ENCODE measurements at regions not wholly inside any gene's neighbourhood (a gene's known extent, or its start where the extent isn't known, plus 50 kb on each side); places are given as distances from the start of the nearest gene placed in this dataset.

DNA sequence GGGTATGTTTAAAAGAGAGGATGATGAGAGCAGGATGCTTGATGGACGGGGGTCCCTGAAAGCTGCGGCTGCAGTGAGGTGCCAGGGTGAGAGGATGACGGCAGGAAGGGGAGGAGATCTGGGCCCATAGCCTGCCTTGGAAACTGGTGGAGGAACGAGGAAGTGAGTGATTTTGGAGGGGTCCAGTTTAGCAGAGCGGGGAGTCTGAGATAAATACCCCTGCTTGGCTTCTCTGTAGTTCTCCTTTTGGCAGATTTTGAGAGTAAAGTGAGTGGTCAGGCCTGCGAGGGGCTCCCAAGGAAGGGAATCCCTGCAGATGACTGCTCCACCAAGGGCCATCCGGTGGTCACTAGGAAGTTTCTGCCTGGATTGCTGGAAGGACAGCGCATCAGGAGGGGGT lies 98.5 kb upstream of the PTCH1 start:
- no peak overlapping the region for H3K4me3 Mint-ChIP-seq
- intact Hi-C loops (cut with micrococcal nuclease): no loop called here
- H2AFZ ChIP-seq (ENCODE audit: insufficient read depth, low read depth, low read length, poor library complexity, severe bottlenecking): no peak overlapping the region

GRCh38 chr9:95613670-95614069 lies 96.9 kb upstream of the PTCH1 start:
- no peak overlapping the region for H3K27ac Mint-ChIP-seq
- no peak for TF ChIP-seq EZH2 (IDR thresholded peaks at IDR 0.05; ENCODE audit: borderline replicate concordance, insufficient read depth, low read depth, low read length, poor library complexity, severe bottlenecking)
- TF ChIP-seq, protein P1, sequence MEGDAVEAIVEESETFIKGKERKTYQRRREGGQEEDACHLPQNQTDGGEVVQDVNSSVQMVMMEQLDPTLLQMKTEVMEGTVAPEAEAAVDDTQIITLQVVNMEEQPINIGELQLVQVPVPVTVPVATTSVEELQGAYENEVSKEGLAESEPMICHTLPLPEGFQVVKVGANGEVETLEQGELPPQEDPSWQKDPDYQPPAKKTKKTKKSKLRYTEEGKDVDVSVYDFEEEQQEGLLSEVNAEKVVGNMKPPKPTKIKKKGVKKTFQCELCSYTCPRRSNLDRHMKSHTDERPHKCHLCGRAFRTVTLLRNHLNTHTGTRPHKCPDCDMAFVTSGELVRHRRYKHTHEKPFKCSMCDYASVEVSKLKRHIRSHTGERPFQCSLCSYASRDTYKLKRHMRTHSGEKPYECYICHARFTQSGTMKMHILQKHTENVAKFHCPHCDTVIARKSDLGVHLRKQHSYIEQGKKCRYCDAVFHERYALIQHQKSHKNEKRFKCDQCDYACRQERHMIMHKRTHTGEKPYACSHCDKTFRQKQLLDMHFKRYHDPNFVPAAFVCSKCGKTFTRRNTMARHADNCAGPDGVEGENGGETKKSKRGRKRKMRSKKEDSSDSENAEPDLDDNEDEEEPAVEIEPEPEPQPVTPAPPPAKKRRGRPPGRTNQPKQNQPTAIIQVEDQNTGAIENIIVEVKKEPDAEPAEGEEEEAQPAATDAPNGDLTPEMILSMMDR (IDR thresholded peaks at IDR 0.05): no peak
- Histone ChIP-seq H3K9ac (ENCODE audit: low read length) (no peak overlapping the region), H3K4me2 (replicated peaks; ENCODE audit: low read depth, low read length, poor library complexity, severe bottlenecking) (no peak overlapping the region), H4K20me1 (ENCODE audit: control insufficient read depth, insufficient read depth, low read length, poor library complexity, severe bottlenecking) (no peaks in the 10 kb centered on the region), H3K4me1 (ENCODE audit: control insufficient read depth in 2 of 2, insufficient read depth in 2 of 2, low read length in 2 of 2) (no peaks in the 10 kb centered on the region), H3K79me2 (ENCODE audit: control insufficient read depth, insufficient read depth, low read length) (no peaks in the 10 kb centered on the region), H3K27ac (ENCODE audit: low read length in 2 of 2) (no peak overlapping the region), H3K9me3 (ENCODE audit: control extremely low read depth in 1 of 3, control insufficient read depth in 2 of 3, insufficient read depth in 1 of 3, low read length in 2 of 3) (peaks cover 0 to 9% (median 0%) of the 10 kb centered on the region in 3 donors), H3K36me3 (replicated peaks in 1 of 2; ENCODE audit: control extremely low read depth in 1 of 2, control insufficient read depth in 1 of 2, extremely low read depth in 1 of 2, insufficient read depth in 2 of 2, low read length in 1 of 2) (no peaks in the 10 kb centered on the region), H3K4me3 (ENCODE audit: control extremely low read depth in 1 of 5, extremely low read depth in 1 of 5, insufficient read depth in 1 of 5, low read depth in 2 of 5, low read length in 4 of 5) (no peak overlapping the region), H3K27me3 (replicated peaks in 1 of 4; ENCODE audit: control extremely low read depth in 1 of 4, control insufficient read depth in 3 of 4, insufficient read depth in 4 of 4, low read length in 3 of 4) (peaks cover 0 to 3% (median 0%) of the 10 kb centered on the region in 4 experiments), H2AFZ (ENCODE audit: insufficient read depth, low read depth, low read length, poor library complexity, severe bottlenecking) (no peak overlapping the region)
- ChIA-PET POLR2A (no interaction called here), CTCF (no interaction called here)
- H3K4me1 Mint-ChIP-seq: no peaks in the 10 kb centered on the region
- intact Hi-C loops (cut with micrococcal nuclease): no loop called here
- no peak overlapping the region for H3K4me3 Mint-ChIP-seq
- 67% methylated on average over 1 of the region's 3 CpGs for WGBS (ENCODE audit: insufficient coverage)
- no peaks in the 10 kb centered on the region for H3K9me3 Mint-ChIP-seq (ENCODE audit: insufficient read depth)
- H3K27me3 Mint-ChIP-seq: peaks cover 32% of the 10 kb centered on the region
- ATAC-seq (ENCODE audit: low read depth) (no peak), DNase-seq (no peak)

More for the DNA sequence above, 98.5 kb upstream of the PTCH1 start:
- no peak overlapping the region for H3K27ac Mint-ChIP-seq
- Histone ChIP-seq H3K79me2 (ENCODE audit: control insufficient read depth, insufficient read depth, low read length) (no peaks in the 10 kb centered on the region), H3K27ac (ENCODE audit: low read length in 2 of 2) (no peak overlapping the region), H3K27me3 (replicated peaks in 1 of 4; ENCODE audit: control extremely low read depth in 1 of 4, control insufficient read depth in 3 of 4, insufficient read depth in 4 of 4, low read length in 3 of 4) (peaks cover 0 to 3% (median 0%) of the 10 kb centered on the region in 4 experiments), H3K36me3 (replicated peaks in 1 of 2; ENCODE audit: control extremely low read depth in 1 of 2, control insufficient read depth in 1 of 2, extremely low read depth in 1 of 2, insufficient read depth in 2 of 2, low read length in 1 of 2) (no peaks in the 10 kb centered on the region), H3K4me1 (ENCODE audit: control insufficient read depth in 2 of 2, insufficient read depth in 2 of 2, low read length in 2 of 2) (no peaks in the 10 kb centered on the region), H3K4me3 (ENCODE audit: control extremely low read depth in 1 of 5, extremely low read depth in 1 of 5, insufficient read depth in 1 of 5, low read depth in 2 of 5, low read length in 4 of 5) (no peak overlapping the region), H4K20me1 (ENCODE audit: control insufficient read depth, insufficient read depth, low read length, poor library complexity, severe bottlenecking) (no peaks in the 10 kb centered on the region), H3K9ac (ENCODE audit: low read length) (no peak overlapping the region), H3K4me2 (replicated peaks; ENCODE audit: low read depth, low read length, poor library complexity, severe bottlenecking) (no peak overlapping the region), H3K9me3 (ENCODE audit: control extremely low read depth in 1 of 3, control insufficient read depth in 2 of 3, insufficient read depth in 1 of 3, low read length in 2 of 3) (peaks cover 0 to 9% (median 0%) of the 10 kb centered on the region in 3 donors)
- TF ChIP-seq, protein P1 (IDR thresholded peaks at IDR 0.05): no peak
- TF ChIP-seq EZH2 (IDR thresholded peaks at IDR 0.05; ENCODE audit: borderline replicate concordance, insufficient read depth, low read depth, low read length, poor library complexity, severe bottlenecking): no peak
- no peak for DNase-seq
- peaks cover 33% of the 10 kb centered on the region for H3K27me3 Mint-ChIP-seq
- H3K9me3 Mint-ChIP-seq (ENCODE audit: insufficient read depth): no peaks in the 10 kb centered on the region
- no peak for ATAC-seq (ENCODE audit: low read depth)
- no peaks in the 10 kb centered on the region for H3K4me1 Mint-ChIP-seq
- ChIA-PET CTCF (no interaction called here), POLR2A (no interaction called here)
- 73% methylated on average over 8 of the region's 8 CpGs for WGBS (ENCODE audit: insufficient coverage)
